SH-SY5Y (cell line): ENCODE measurements at regions not wholly inside any gene's neighbourhood (a gene's known extent, or its start where the extent isn't known, plus 50 kb on each side); places are given as distances from the start of the nearest gene placed in this dataset.

Experiments
- GATA2 ChIP-seq: IDR thresholded peaks from 2 replicates; pipeline ENCODE4 v1.6.1; 2011; ENCODE audit warnings: mild to moderate bottlenecking, low read depth, low read length
- GATA3 ChIP-seq: IDR thresholded peaks from 2 replicates; pipeline ENCODE4 v1.6.1; 2011; ENCODE audit warnings: low read depth, mild to moderate bottlenecking, low read length, moderate library complexity

GRCh38 chr18:8548186-8548585, 61.1 kb upstream of the RAB12 start:
- TF ChIP-seq GATA2 (no peak), GATA3 (no peak)
